ENCODE measurements at regions not wholly inside any gene's neighbourhood (a gene's known extent, or its start where the extent isn't known, plus 50 kb on each side); places are given as distances from the start of the nearest gene placed in this dataset.

DNA sequence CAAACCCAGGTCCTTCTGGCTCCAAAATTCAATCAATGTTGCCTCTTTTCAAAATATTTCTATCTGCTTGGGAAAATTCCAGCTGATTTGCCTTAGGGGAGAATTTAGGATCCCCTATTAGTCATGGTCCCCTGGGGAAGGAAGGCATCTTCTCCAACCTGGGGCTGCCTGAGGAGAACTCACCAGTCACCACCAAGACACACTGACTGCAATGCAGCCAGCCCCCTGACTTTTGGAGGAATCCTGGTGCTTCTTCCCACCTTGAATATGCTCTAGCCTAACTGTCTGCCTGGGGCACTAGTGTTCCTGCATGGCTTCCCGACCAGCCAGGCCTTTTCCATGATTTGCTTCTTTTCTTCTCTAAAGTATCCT, 71.8 kb upstream of the BCL2L14 start:
- ChIA-PET CTCF (no interaction called here), POLR2A (ENCODE audit: low non-redundant PET) (no interaction called here)
- Histone ChIP-seq H3K4me3 (ENCODE audit: low read depth, low read length, poor library complexity, severe bottlenecking) (no peak overlapping the region), H3K27ac (ENCODE audit: low read depth, low read length, poor library complexity, severe bottlenecking) (no peak overlapping the region), H3K9me3 (ENCODE audit: low read depth, low read length, poor library complexity, severe bottlenecking) (no peaks in the 10 kb centered on the region), H3K4me1 (ENCODE audit: insufficient read depth, low read length, poor library complexity, severe bottlenecking) (no peaks in the 10 kb centered on the region), H3K27me3 (replicated peaks; ENCODE audit: insufficient read depth, low read depth, low read length, poor library complexity) (no peaks in the 10 kb centered on the region), H3K36me3 (ENCODE audit: insufficient read depth, low read length, poor library complexity, severe bottlenecking) (no peaks in the 10 kb centered on the region)
- intact Hi-C loops (cut with micrococcal nuclease; ENCODE audit: unreplicated experiment): no loop called here
- no TSS peak for BruUV-seq (replicated peaks)
- no peak for DNase-seq (ENCODE audit: low spot score)
- TF ChIP-seq, protein P1, sequence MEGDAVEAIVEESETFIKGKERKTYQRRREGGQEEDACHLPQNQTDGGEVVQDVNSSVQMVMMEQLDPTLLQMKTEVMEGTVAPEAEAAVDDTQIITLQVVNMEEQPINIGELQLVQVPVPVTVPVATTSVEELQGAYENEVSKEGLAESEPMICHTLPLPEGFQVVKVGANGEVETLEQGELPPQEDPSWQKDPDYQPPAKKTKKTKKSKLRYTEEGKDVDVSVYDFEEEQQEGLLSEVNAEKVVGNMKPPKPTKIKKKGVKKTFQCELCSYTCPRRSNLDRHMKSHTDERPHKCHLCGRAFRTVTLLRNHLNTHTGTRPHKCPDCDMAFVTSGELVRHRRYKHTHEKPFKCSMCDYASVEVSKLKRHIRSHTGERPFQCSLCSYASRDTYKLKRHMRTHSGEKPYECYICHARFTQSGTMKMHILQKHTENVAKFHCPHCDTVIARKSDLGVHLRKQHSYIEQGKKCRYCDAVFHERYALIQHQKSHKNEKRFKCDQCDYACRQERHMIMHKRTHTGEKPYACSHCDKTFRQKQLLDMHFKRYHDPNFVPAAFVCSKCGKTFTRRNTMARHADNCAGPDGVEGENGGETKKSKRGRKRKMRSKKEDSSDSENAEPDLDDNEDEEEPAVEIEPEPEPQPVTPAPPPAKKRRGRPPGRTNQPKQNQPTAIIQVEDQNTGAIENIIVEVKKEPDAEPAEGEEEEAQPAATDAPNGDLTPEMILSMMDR (conservative IDR thresholded peaks at IDR 0.05; ENCODE audit: low read depth, low read length): no peak
- TF ChIP-seq EZH2 (IDR thresholded peaks at IDR 0.05; ENCODE audit: borderline replicate concordance, low read depth, low read length, poor library complexity, severe bottlenecking): no peak

DNA sequence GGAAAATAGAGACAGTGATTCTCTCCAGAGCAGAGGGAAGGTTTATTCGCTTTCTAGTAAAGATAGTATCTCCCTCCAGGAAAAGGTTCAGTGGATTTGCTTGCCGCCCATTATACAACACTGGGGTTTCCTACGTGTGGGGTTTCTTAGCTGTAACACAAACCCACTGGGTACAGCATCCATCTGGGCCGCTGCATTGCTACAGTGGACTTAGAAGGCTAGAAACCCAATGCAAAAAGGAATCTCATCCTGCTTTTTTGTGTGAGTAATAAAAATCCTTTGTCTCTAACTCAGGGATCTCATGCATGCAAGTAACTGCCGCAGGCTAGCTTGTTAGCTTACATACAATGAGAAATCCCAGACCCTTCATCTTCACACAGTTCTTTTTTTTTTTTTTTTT, 67.1 kb upstream of the BCL2L14 start:
- intact Hi-C loops (cut with micrococcal nuclease; ENCODE audit: unreplicated experiment): no loop called here
- no peak for TF ChIP-seq EZH2 (IDR thresholded peaks at IDR 0.05; ENCODE audit: borderline replicate concordance, low read depth, low read length, poor library complexity, severe bottlenecking)
- TF ChIP-seq, protein P1 (conservative IDR thresholded peaks at IDR 0.05; ENCODE audit: low read depth, low read length): no peak
- no peak overlapping the region for H3K27ac ChIP-seq (ENCODE audit: low read depth, low read length, poor library complexity, severe bottlenecking)
- DNase-seq (ENCODE audit: low spot score): no peak
- no peaks in the 10 kb centered on the region for H3K27me3 ChIP-seq (replicated peaks; ENCODE audit: insufficient read depth, low read depth, low read length, poor library complexity)
- ChIA-PET CTCF (no interaction called here), POLR2A (ENCODE audit: low non-redundant PET) (no interaction called here)
- H3K36me3 ChIP-seq (ENCODE audit: insufficient read depth, low read length, poor library complexity, severe bottlenecking): no peaks in the 10 kb centered on the region
- H3K4me1 ChIP-seq (ENCODE audit: insufficient read depth, low read length, poor library complexity, severe bottlenecking): peaks cover 4% of the 10 kb centered on the region
- no TSS peak for BruUV-seq (replicated peaks)
- no peaks in the 10 kb centered on the region for H3K9me3 ChIP-seq (ENCODE audit: low read depth, low read length, poor library complexity, severe bottlenecking)
- no peak overlapping the region for H3K4me3 ChIP-seq (ENCODE audit: low read depth, low read length, poor library complexity, severe bottlenecking)

DNA sequence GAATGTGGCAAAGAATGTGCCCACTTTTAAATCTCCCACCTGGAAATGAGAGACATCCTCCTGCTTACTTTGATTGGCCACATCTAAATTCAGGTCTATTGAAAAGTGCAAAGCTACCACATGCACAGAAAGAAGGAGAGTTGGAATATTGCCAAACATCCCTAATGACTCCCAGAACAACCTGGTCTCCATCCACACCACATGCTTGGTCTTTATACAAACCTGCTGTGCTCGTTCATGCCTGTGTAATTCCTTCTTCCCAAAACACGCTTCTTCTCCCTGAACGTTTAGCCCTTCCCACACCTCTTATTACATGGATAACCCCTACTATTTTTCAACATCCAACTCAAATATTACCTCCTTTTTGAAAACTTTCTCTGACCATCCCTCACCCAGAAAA, 66.2 kb upstream of the BCL2L14 start:
- no peaks in the 10 kb centered on the region for H3K36me3 ChIP-seq (ENCODE audit: insufficient read depth, low read length, poor library complexity, severe bottlenecking)
- no peaks in the 10 kb centered on the region for H3K27me3 ChIP-seq (replicated peaks; ENCODE audit: insufficient read depth, low read depth, low read length, poor library complexity)
- no peak for DNase-seq (ENCODE audit: low spot score)
- H3K9me3 ChIP-seq (ENCODE audit: low read depth, low read length, poor library complexity, severe bottlenecking): no peaks in the 10 kb centered on the region
- POLR2A ChIA-PET (ENCODE audit: low non-redundant PET): no interaction called here
- H3K4me3 ChIP-seq (ENCODE audit: low read depth, low read length, poor library complexity, severe bottlenecking): no peak overlapping the region
- CTCF ChIA-PET: no interaction called here
- BruUV-seq (replicated peaks): no TSS peak
- intact Hi-C loops (cut with micrococcal nuclease; ENCODE audit: unreplicated experiment): no loop called here
- TF ChIP-seq, protein P1 (conservative IDR thresholded peaks at IDR 0.05; ENCODE audit: low read depth, low read length): no peak
- TF ChIP-seq EZH2 (IDR thresholded peaks at IDR 0.05; ENCODE audit: borderline replicate concordance, low read depth, low read length, poor library complexity, severe bottlenecking): no peak
- H3K27ac ChIP-seq (ENCODE audit: low read depth, low read length, poor library complexity, severe bottlenecking): no peak overlapping the region
- peaks cover 13% of the 10 kb centered on the region for H3K4me1 ChIP-seq (ENCODE audit: insufficient read depth, low read length, poor library complexity, severe bottlenecking)

All from A673 (cell line).